Spinal cord (tissue), 9 donors: ENCODE measurements at regions not wholly inside any gene's neighbourhood (a gene's known extent, or its start where the extent isn't known, plus 50 kb on each side); places are given as distances from the start of the nearest gene placed in this dataset.

ENCODE experiments used
- DNase-seq, 6 donors: peaks; one replicate each; pipeline versions ENCODE4 v3.0.0 to v3.0.0-alpha.2; 2013 to 2015; ENCODE audit warnings: low spot score in 6 of 6, low read depth in 4 of 6
- H3K27ac ChIP-seq: one replicate; pipeline ENCODE4 v1.5.1; 2013; ENCODE audit warnings: low read depth, low read length, control low read depth
- H3K27me3 ChIP-seq: one replicate; pipeline ENCODE4 v1.6.1; 2013; ENCODE audit warnings: low read length; ENCODE audit not compliant: control insufficient read depth, insufficient read depth
- H3K36me3 ChIP-seq: one replicate; pipeline ENCODE4 v1.6.1; 2013; ENCODE audit warnings: low read length; ENCODE audit not compliant: control insufficient read depth, insufficient read depth
- H3K4me1 ChIP-seq: one replicate; pipeline ENCODE4 v1.6.1; 2013; ENCODE audit warnings: low read length; ENCODE audit not compliant: control insufficient read depth, insufficient read depth
- H3K4me3 ChIP-seq: one replicate; pipeline ENCODE4 v1.5.1; 2013; ENCODE audit warnings: low read depth, low read length, control low read depth
- H3K9me3 ChIP-seq: one replicate; pipeline ENCODE4 v1.6.1; 2013; ENCODE audit warnings: low read length; ENCODE audit not compliant: control insufficient read depth, insufficient read depth
- WGBS: methylation state at CpG from one replicate; pipeline ENCODE4 v1.1.5; 2013; ENCODE audit warnings: missing lambda C conversion rate; ENCODE audit not compliant: insufficient coverage; 5-methylcytosine and 5-hydroxymethylcytosine counted together
- donor health status: healthy.

DNA sequence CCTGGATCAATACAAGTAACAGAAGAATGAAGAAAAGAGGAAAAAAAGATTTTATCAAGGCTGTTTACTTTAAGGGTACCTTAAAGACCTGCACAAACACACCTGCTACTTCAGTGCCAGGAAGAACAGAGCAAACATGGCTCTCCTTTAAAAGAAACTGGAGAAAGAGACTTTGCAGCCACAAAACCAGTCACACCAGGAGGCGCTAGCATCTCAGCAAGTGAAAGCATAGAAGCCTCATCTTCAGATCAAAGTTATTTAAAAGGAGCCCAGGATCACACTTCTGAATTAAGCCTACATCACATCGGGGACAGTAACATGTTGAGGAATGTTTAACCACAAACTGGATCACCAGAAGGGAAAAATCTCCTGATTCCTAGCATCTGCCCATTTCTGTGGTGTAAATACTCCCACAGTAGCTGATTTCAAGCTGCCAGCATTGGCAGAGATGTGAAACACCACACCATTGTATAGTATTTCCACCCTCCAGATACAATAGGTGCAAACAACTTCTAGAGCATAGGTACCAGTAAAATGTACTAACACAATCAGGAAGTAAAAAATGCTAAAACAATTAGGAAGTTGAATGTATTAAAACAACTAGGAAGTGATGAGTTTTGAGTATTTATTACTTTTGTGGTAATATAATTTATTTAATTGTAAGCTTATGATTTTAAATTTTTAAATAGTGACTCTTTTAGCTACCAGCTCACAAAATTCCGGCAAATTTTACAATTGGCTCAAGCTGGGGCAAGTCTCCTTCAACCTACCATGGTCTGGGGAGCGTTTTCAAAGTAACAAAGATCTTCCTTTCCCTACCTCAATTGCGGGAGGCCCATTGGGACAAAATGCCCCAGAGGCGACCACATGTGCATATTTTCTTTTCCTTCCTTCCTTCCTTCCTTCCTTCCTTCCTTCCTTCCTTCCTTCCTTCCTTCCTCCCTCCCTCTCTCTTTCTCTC, 105.3 kb upstream of the CLDN14 start:
- no peak overlapping the region for H3K4me3 ChIP-seq
- H3K27ac ChIP-seq = no peak overlapping the region
- H3K9me3 ChIP-seq = no peaks in the 10 kb centered on the region
- H3K4me1 ChIP-seq = no peaks in the 10 kb centered on the region
- H3K27me3 ChIP-seq = no peaks in the 10 kb centered on the region
- no peak for DNase-seq
- no peaks in the 10 kb centered on the region for H3K36me3 ChIP-seq
- WGBS = 87% methylated on average over 4 of the region's 6 CpGs

DNA sequence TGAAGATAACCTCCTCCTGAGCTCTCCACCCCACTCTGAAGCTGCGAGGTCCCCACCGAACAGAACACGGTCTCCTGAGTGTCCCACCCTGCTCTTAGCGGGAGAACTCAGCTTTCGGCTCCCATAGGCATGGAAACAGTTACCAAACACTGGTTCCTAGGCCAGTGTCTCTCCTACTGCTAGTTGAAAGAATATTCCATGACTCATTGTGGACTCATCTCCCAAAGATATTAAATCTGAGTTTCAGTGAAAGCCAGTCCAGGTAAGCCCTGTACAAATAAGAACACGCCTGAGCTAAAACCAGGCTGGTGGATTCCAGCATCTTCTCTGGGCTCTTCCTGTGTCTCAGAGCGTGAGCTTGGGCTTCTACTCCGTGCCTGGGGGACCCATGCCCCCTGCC, 107.5 kb upstream of the CLDN14 start:
- Histone ChIP-seq H3K4me3 (no peak overlapping the region), H3K4me1 (peaks cover 4% of the 10 kb centered on the region), H3K27me3 (no peaks in the 10 kb centered on the region), H3K9me3 (no peaks in the 10 kb centered on the region), H3K36me3 (no peaks in the 10 kb centered on the region), H3K27ac (no peak overlapping the region)
- WGBS = 96% methylated on average over 8 of the region's 8 CpGs
- no peak for DNase-seq

DNA sequence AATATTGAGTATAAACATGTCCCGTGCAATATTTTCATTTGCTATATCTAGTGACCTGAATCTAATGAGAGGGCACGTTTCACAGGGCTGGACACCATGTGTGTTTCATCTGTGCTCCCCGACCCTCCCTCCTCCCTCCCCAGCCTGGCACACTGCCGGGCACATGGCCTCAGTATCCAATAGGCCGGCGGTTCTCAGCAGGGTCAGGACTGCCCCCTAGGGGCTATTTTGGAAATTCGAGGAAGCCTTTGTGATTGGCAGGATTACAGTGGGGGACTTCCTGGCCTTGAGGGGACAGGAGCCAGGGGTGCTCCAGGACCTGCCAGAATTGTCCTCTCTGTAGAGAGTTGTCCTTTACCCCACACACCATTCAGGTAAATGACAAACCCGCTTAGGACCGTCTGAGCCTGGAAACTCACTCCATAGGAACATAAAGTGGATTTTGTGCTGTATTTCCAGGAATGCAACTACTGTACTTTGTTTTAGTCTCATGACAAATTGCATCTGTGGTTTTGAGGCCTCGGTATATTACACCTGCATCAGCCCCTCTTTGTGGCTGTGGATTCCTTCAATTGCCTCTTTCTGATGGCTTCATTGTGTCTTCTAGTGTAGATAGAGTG, 109.5 kb upstream of the SIM2 start:
- Histone ChIP-seq H3K9me3 (no peaks in the 10 kb centered on the region), H3K27ac (no peak overlapping the region), H3K27me3 (no peaks in the 10 kb centered on the region), H3K4me3 (no peak overlapping the region), H3K4me1 (peaks cover 4% of the 10 kb centered on the region), H3K36me3 (no peaks in the 10 kb centered on the region)
- WGBS = 67% methylated on average over 3 of the region's 10 CpGs
- peak in 1 of 6 donors; percentile 12 for DNase-seq

DNA sequence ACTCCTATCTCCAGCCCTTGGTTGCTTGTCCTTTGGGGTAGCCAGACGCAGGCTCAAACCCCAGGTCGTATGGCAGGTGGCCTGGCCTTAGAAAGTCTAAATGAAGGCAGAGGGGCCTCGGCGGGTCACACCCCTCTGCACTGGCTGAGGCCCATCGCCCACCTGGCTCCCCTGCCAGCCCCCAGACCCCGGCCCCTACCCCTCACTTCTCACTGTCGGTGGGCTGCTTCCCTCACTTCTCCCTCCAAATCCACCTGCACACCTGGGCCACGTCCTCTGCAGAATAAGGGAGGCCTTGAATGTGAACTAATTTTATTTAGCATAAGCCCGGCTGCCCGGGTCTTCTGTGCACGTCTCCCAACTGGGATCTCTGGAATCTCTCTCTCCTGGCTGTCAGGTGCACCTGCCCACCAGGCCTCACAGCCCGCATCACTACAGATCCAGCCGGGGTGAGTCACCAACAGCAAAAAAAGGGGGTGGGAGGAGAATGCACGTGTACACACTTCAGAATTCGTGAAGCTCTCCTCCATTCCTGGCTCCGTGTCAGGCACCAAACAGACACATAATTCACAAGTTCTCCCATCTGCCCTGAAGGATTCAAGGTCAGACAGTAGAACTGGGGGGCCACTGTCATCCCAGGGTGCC, 107.5 kb upstream of the SIM2 start:
- H3K4me3 ChIP-seq = no peak overlapping the region
- no peaks in the 10 kb centered on the region for H3K27me3 ChIP-seq
- DNase-seq = no peak
- WGBS = 80% methylated on average over 11 of the region's 16 CpGs
- H3K36me3 ChIP-seq = no peaks in the 10 kb centered on the region
- no peaks in the 10 kb centered on the region for H3K9me3 ChIP-seq
- H3K27ac ChIP-seq = no peak overlapping the region
- peaks cover 4% of the 10 kb centered on the region for H3K4me1 ChIP-seq

DNA sequence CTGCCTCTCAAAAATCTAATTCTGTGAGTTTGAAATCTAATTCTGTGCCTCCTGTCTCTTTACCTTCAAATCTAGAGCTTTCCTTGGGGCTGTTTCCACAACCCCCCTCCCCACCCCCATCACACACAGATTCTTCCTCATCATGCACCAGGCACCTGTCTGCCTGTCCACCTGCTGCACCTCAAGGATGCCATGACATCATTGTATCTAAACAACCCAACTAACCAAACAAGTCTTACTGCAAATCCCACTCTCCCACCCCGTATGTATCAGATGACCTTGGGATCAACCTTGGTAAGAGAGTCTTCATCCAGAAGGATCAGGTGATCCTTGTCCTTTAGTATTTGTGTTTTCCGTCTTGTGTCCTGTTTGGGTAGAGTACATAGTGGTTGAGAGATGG, 102.7 kb upstream of the SIM2 start:
- H3K27me3 ChIP-seq = no peaks in the 10 kb centered on the region
- H3K4me1 ChIP-seq = peaks cover 4% of the 10 kb centered on the region
- H3K36me3 ChIP-seq = no peaks in the 10 kb centered on the region
- 100% methylated on average over 1 of the region's 2 CpGs for WGBS
- H3K4me3 ChIP-seq = no peak overlapping the region
- H3K27ac ChIP-seq = no peak overlapping the region
- no peaks in the 10 kb centered on the region for H3K9me3 ChIP-seq
- DNase-seq = no peak

DNA sequence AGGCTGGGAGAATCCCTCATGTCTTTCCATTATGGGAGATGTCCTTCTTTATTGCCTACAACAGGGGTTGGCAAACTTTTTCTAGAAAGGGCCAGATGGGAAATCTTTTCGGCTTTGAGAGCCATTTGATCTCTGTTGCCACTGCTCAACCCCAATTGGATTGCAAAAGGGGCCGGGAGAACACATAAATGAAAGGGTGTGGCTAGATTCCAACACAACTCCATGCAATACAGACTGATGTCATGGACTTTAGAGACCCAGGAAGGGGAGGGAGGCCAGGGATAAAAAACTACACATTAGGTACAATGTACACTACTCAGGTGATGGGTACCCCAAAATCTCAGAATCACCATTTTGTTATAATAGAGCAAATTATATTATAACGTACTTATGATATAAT, 97.6 kb upstream of the SIM2 start:
- no peaks in the 10 kb centered on the region for H3K9me3 ChIP-seq
- no peak overlapping the region for H3K4me3 ChIP-seq
- DNase-seq = no peak
- no peak overlapping the region for H3K27ac ChIP-seq
- no peaks in the 10 kb centered on the region for H3K27me3 ChIP-seq
- no peaks in the 10 kb centered on the region for H3K36me3 ChIP-seq
- H3K4me1 ChIP-seq = peaks cover 11% of the 10 kb centered on the region
- 67% methylated on average over 1 of the region's 3 CpGs for WGBS

DNA sequence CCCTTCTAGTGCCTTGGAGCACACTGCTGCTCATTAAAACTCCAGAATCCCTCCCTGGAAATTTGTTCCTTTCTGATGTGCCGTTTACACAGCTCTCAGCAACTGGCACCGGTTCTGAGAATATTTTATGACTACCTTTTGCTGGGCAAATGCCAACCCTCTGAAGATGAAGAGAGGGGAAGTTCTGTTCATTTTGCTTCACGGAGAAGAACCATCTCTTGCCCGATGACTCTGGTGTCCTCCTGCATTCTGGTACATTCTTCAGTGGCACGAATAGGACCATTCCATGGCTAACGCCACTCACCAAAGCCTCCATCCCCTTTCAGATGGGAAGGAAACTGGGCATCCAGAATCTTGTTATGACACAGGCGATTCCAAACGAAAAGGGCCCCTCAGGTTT, 96.2 kb upstream of the SIM2 start:
- Histone ChIP-seq H3K4me3 (no peak overlapping the region), H3K36me3 (no peaks in the 10 kb centered on the region), H3K9me3 (no peaks in the 10 kb centered on the region), H3K27me3 (no peaks in the 10 kb centered on the region), H3K4me1 (peaks cover 18% of the 10 kb centered on the region), H3K27ac (no peak overlapping the region)
- 84% methylated on average over 4 of the region's 8 CpGs for whole genome bisulfite sequencing
- no peak for DNase-seq

DNA sequence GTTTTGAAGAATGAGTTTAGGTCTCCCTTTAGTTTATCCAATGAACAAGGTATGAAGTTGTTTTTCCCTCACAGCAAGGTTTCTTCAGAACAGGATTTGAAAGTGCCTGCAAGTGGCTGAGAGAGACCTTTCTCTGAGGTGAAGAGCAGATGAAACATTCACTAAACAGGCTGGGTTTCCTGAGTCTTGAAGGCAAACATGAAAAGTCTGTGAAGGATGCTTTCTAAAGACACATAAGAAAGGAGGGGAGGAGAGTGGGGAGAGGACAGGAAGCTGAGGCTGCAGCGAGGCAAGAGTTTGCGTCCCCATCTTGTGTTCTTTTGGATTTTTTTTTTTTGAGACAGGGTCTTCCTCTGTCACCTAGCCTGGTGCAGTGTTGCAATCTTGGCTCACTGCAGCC, 95.7 kb upstream of the SIM2 start:
- Histone ChIP-seq H3K27me3 (no peaks in the 10 kb centered on the region), H3K9me3 (no peaks in the 10 kb centered on the region), H3K36me3 (no peaks in the 10 kb centered on the region), H3K4me1 (peaks cover 18% of the 10 kb centered on the region), H3K27ac (no peak overlapping the region), H3K4me3 (no peak overlapping the region)
- WGBS = no CpG with 5 or more reads among the region's 2 CpGs
- DNase-seq = no peak

DNA sequence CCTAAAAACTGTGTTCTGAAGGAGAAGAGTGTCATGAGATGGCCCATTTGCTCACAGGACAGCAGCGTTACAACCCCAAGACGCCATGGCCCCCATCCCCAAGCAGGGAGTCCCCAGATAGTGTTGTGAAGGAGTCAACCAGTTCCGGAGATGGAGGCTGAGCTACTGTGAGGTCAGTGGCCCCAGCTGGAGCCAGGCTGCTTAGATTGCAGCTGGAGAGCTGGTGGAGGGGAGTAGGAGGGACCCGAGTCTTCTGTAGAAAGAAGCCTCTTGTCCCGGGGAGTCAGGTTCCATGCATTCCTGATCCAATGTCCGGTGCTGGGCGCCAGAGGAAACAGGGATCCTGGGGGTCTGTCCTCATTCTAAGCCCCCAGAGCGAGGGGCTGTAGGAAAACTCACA, 93.5 kb upstream of the SIM2 start:
- H3K36me3 ChIP-seq = no peaks in the 10 kb centered on the region
- H3K4me1 ChIP-seq = peaks cover 18% of the 10 kb centered on the region
- DNase-seq = no peak
- no peak overlapping the region for H3K4me3 ChIP-seq
- WGBS = 79% methylated on average over 8 of the region's 8 CpGs
- H3K27ac ChIP-seq = no peak overlapping the region
- no peaks in the 10 kb centered on the region for H3K9me3 ChIP-seq
- H3K27me3 ChIP-seq = no peaks in the 10 kb centered on the region
